WI38 (cell line): ENCODE measurements at regions not wholly inside any gene's neighbourhood (a gene's known extent, or its start where the extent isn't known, plus 50 kb on each side); places are given as distances from the start of the nearest gene placed in this dataset.
"Not testable (repeated sequence)": the region's sequence is repeated elsewhere in the genome, so short reads cannot be mapped to it uniquely, and the experiment has no call there.

Experiments
- H3K4me3 ChIP-seq: 2 replicates; pipeline ENCODE4 v1.5.1; 2011; ENCODE audit warnings: low read depth, mild to moderate bottlenecking, control low read depth, low read length
- TF ChIP-seq, protein P1 (sequence below): IDR thresholded peaks from 2 replicates; pipeline ENCODE4 v1.5.1; 2012; ENCODE audit warnings: low read depth, mild to moderate bottlenecking, control low read depth, low read length

DNA sequence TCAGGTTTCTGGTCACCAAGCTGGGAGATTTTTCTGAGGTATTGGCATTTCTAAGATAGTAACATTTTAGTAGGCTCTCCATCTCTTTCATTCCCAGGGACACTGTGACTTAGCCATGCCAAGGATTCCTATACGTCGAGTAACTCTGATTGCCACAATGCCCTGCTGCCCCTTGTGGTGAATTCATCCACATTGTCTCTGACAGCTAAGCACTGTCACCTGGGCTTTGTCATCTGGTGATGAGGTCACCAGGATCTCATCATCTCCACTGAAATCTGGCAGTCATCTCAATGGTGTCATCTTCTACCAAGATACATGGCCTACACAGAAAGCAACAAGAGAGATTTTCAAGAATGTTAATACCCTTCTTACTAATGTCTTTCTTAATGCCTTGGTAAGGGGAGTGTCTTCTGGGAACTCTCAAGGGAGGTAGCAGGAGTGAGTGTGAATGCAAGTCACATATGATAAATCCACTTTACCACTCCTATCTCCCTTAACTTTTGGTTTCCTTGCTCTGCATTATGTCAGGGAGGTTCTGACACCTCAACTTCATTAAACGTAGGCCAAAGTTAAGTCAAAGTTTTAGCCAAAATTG lies 246.7 kb downstream of the CD109 start:
- TF ChIP-seq, protein P1, sequence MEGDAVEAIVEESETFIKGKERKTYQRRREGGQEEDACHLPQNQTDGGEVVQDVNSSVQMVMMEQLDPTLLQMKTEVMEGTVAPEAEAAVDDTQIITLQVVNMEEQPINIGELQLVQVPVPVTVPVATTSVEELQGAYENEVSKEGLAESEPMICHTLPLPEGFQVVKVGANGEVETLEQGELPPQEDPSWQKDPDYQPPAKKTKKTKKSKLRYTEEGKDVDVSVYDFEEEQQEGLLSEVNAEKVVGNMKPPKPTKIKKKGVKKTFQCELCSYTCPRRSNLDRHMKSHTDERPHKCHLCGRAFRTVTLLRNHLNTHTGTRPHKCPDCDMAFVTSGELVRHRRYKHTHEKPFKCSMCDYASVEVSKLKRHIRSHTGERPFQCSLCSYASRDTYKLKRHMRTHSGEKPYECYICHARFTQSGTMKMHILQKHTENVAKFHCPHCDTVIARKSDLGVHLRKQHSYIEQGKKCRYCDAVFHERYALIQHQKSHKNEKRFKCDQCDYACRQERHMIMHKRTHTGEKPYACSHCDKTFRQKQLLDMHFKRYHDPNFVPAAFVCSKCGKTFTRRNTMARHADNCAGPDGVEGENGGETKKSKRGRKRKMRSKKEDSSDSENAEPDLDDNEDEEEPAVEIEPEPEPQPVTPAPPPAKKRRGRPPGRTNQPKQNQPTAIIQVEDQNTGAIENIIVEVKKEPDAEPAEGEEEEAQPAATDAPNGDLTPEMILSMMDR, result no peak
- no peak overlapping the region for H3K4me3 ChIP-seq

DNA sequence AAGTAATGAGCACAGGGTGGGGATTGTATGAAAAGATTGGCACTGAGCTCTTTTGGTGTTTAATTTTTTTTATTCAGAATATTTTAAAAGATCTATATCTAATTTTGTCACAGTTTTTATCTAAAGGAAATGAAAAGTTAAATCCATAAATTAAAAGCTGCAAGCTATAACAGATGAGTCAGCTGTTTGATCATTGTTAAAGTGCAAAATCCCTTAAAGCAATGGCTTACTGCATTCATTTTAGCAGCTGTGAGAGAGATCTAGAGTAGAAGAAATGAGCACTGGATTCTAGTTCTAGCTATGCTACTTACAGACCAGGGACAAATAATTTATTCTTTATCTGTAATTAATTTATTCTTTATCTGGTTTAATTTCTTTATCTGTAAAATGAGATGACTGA lies 245.9 kb downstream of the CD109 start:
- TF ChIP-seq, protein P1, result no peak
- H3K4me3 ChIP-seq, result no peak overlapping the region

DNA sequence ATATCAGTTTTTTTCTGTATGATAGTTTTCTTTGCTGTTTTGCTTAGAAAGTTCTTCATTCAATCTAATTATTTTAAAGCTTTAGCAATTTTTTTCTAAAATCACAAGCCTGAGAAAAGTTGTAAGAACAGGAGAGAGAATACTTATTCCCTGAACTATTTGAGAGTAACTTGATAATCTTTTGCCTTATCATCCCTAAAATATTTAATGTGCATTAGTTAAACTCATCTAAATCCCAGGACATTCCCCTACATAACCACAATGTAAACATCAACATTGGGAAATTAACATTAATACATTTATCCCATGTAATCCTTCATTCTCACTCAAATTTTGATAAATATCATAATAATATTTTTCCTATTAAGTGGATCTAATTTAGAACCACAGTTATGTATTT lies 241.8 kb downstream of the CD109 start:
- H3K4me3 ChIP-seq, result no peak overlapping the region
- TF ChIP-seq, protein P1, result no peak

DNA sequence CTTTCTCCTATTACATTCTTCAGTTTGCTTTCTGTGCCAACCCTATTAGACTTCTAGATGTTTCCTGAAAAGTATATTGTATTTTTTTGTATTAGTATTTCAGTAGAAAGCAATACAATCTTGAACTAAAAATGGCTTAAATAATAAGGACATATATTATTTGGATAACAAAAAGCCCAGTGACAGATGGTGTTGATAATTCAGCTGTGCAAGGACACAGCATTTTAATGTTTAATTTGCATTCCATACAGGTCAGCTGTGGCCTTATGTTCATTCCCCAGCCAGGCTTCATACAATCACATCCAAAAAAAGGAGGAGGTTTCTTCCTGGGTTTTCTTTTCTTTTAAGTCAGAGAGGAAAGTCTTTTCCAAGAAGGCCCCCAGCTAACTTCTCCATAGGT lies 236.9 kb downstream of the CD109 start:
- H3K4me3 ChIP-seq, result no peak overlapping the region
- TF ChIP-seq, protein P1, result no peak

DNA sequence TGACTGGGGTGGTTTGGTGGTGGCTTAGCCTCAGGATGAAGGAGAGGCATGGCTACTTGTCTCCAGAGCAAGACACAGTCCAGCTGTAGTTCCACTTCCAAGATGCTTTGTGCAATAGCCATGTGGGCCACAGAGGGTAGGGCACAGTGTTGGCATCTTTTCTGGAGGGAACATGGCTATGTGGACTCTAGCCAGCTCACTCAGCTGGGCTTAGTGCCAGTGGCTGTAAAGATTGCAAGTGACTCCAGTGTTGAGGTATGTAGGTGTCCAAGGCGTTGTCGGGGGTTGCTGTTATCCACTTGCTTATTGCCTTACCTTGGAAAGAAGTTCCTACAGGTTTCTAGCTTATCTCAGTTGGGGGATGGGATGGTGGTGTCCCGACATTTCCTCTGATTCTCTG lies 233.4 kb downstream of the CD109 start:
- TF ChIP-seq, protein P1, result no peak
- no peak overlapping the region for H3K4me3 ChIP-seq

DNA sequence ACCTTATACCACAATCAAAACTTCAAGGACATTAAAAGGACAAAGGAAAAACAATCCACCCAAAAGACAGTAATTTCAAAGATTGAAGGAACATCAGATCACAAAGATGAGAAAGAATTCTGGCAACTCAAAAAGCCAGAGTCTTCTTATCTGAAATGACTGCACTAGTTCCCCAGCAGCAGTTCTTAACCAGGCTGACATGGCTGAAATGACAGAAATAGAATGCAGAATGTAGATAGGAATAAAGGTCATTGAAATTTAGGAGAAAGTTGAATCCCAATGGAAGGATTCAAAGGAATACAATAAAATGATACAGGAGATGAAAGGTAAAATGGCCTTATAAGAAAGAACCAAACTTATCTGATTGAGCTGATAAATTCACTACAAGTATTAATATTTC lies 231.4 kb downstream of the CD109 start:
- TF ChIP-seq, protein P1, result no peak
- no peak overlapping the region for H3K4me3 ChIP-seq

DNA sequence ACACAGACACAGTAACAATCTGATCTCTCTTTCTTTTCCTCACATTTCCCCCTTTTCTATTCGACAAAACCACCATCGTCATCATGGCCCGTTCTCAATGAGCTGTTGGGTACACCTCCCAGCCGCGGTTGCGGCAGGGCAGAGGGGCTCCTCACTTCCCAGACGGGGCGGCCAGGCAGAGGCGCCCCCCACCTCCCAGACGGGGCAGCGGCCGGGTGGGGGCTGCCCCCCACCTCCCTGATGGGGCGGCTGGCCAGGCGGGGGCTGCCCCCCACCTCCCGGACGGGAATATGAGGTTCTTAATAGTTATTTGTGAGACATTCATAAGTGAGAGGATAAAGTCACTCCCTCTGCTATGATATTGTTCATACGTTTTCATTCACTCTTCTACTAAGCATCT lies 229.7 kb downstream of the CD109 start:
- H3K4me3 ChIP-seq, result not testable (repeated sequence)

DNA sequence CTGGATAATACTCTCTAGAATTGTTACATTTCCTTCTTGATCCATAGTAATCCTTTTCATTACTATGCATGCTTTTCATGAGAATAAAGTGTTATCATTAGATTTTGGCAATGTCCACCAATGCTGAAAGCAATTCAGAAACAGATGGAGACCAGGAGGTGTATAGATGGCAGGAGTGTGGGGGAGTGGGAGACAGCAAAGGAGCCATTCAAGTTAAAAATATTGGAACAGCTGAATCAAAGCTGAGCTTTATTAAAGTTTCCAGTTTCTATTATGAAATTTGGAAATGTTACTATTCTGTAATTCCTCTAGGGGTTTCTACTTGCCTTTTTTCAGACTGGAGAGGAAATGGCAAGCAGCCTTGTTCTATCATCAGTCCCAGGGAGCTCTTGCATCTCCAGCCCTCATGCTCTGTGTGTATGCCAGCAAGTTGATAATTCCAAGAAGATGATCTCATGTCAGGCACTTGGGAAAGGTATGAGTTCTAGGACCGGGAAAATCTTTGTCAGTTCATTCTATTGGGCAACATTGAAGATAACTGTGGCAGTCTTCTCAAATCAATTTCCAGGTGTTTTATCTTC lies 228.0 kb downstream of the CD109 start:
- TF ChIP-seq, protein P1, result no peak
- no peak overlapping the region for H3K4me3 ChIP-seq
